GM12872 (cell line): ENCODE measurements at regions not wholly inside any gene's neighbourhood (a gene's known extent, or its start where the extent isn't known, plus 50 kb on each side); places are given as distances from the start of the nearest gene placed in this dataset.
A peak's percentile ranks its signal among the peaks of the same experiment; 100 is the strongest.

Source experiments
- CTCF ChIP-seq: IDR thresholded peaks from 3 replicates; pipeline ENCODE4 v1.5.1; 2011; ENCODE audit warnings: low read depth, mild to moderate bottlenecking, low read length, moderate library complexity; ENCODE audit not compliant: insufficient read depth

GRCh38 chr20:42020316-42020715 is 402.1 kb upstream of the CHD6 start:
- TF ChIP-seq CTCF, result no peak

- peak; percentile 63 for TF ChIP-seq CTCF
Observed at GRCh38 chr20:42018979-42019378, 400.8 kb upstream of the CHD6 start.

- TF ChIP-seq CTCF, result no peak
Observed at GRCh38 chr20:42010090-42010489, 391.9 kb upstream of the CHD6 start.

GRCh38 chr20:42007251-42007650 is 389.1 kb upstream of the CHD6 start:
- no peak for TF ChIP-seq CTCF

- no peak for TF ChIP-seq CTCF
Observed at GRCh38 chr20:42005211-42005610, 387.0 kb upstream of the CHD6 start.

GRCh38 chr20:42003380-42003779 is 385.2 kb upstream of the CHD6 start:
- no peak for TF ChIP-seq CTCF

- no peak for TF ChIP-seq CTCF
Observed at GRCh38 chr20:41998539-41999341, 380.6 kb upstream of the CHD6 start.
